B cell (primary cell): ENCODE measurements at regions not wholly inside any gene's neighbourhood (a gene's known extent, or its start where the extent isn't known, plus 50 kb on each side); places are given as distances from the start of the nearest gene placed in this dataset.

Source experiments
- ATAC-seq: fragments of 200-7000 bp; cut with Tn5 transposase; one replicate; pipeline ENCODE4 v1.10.0; 2021; ENCODE audit warnings: low read depth, mild to moderate bottlenecking, moderate number of reproducible peaks, moderate library complexity
- CTCF ChIA-PET: fragments of 350-600 bp; sonication (Branson Sonifier 250); formaldehyde crosslinking; loops from one replicate; lab custom pipeline; 2021; ENCODE audit warnings: antibody characterized with exemption, inconsistent platforms; lab: Charles Lee
- POLR2A ChIA-PET: fragments of 350-600 bp; sonication (Branson Sonifier 250); formaldehyde crosslinking; loops from one replicate; lab custom pipeline; 2021; ENCODE audit warnings: antibody characterized with exemption; lab: Charles Lee
- DNase-seq: peaks from one replicate; pipeline ENCODE4 v3.0.0; 2013
- H2AFZ ChIP-seq: 2 replicates; pipeline ENCODE4 v1.6.1; 2012; ENCODE audit warnings: mild to moderate bottlenecking, low read depth, low read length; ENCODE audit not compliant: insufficient read depth, poor library complexity, severe bottlenecking
- H3K27ac ChIP-seq, 2 donors: 1 replicate in 1 of 2; 2 replicates in 1 of 2; pipeline ENCODE4 v1.5.1; 2012 to 2013; ENCODE audit warnings: low read length in 2 of 2, mild to moderate bottlenecking in 2 of 2, moderate library complexity in 1 of 2
- H3K27me3 ChIP-seq, 4 experiments: fragments of 200-600 bp in 1 of 4; sonication (generic) in 1 of 4; replicated peaks in 1 of 4; 1 replicate in 2 of 4; 2 replicates in 2 of 4; pipeline versions ENCODE4 v1.6.1 to v1.7.0; 2013 to 2016; ENCODE audit warnings: low read length in 3 of 4, mild to moderate bottlenecking in 2 of 4, mixed read lengths in 1 of 4, moderate library complexity in 1 of 4; ENCODE audit not compliant: insufficient read depth in 4 of 4, control insufficient read depth in 3 of 4; ENCODE audit errors: control extremely low read depth in 1 of 4
- H3K36me3 ChIP-seq, 2 experiments: replicated peaks in 1 of 2; 1 replicate in 1 of 2; 2 replicates in 1 of 2; pipeline versions ENCODE4 v1.6.1 to v1.7.1; 2013; ENCODE audit warnings: low read length in 1 of 2; ENCODE audit not compliant: insufficient read depth in 2 of 2, control insufficient read depth in 1 of 2; ENCODE audit errors: control extremely low read depth in 1 of 2, extremely low read depth in 1 of 2
- H3K4me1 ChIP-seq, 2 donors: fragments of 200-600 bp in 1 of 2; sonication (generic) in 1 of 2; 1 replicate in 1 of 2; 2 replicates in 1 of 2; pipeline versions ENCODE4 v1.5.1 to v1.6.1; 2013 to 2017; ENCODE audit warnings: low read length in 2 of 2; ENCODE audit not compliant: control insufficient read depth in 2 of 2, insufficient read depth in 2 of 2
- H3K4me2 ChIP-seq: replicated peaks from 2 replicates; pipeline ENCODE3; 2012; ENCODE audit warnings: mild to moderate bottlenecking, low read depth, low read length; ENCODE audit not compliant: poor library complexity, severe bottlenecking
- H3K4me3 ChIP-seq, 5 experiments: fragments of 200-600 bp in 1 of 5; sonication (generic) in 1 of 5; 1 replicate in 3 of 5; 2 replicates in 2 of 5; pipeline versions ENCODE4 v1.5.1 to v1.7.0; 2011 to 2016; ENCODE audit warnings: low read length in 4 of 5, mild to moderate bottlenecking in 4 of 5, low read depth in 2 of 5, control low read depth in 1 of 5, moderate library complexity in 1 of 5; ENCODE audit not compliant: insufficient read depth in 1 of 5; ENCODE audit errors: control extremely low read depth in 1 of 5, extremely low read depth in 1 of 5
- H3K79me2 ChIP-seq: fragments of 200-600 bp; sonication (generic); one replicate; pipeline ENCODE4 v1.6.0; 2016; ENCODE audit warnings: low read length; ENCODE audit not compliant: control insufficient read depth, insufficient read depth
- H3K9ac ChIP-seq: fragments of 200-600 bp; sonication (generic); 2 replicates; pipeline ENCODE4 v1.6.1; 2017; ENCODE audit warnings: mild to moderate bottlenecking, low read length, moderate library complexity
- H3K9me3 ChIP-seq, 3 donors: one replicate each; pipeline versions ENCODE4 v1.6.1 to v1.7.1; 2013; ENCODE audit warnings: low read length in 2 of 3; ENCODE audit not compliant: control insufficient read depth in 2 of 3, insufficient read depth in 1 of 3; ENCODE audit errors: control extremely low read depth in 1 of 3
- H4K20me1 ChIP-seq: 2 replicates; pipeline ENCODE4 v1.6.0; 2012; ENCODE audit warnings: mild to moderate bottlenecking, low read length; ENCODE audit not compliant: insufficient read depth, control insufficient read depth, poor library complexity, severe bottlenecking
- H3K27ac Mint-ChIP-seq: one replicate; pipeline ENCODE4 v1.8.0; 2021; ENCODE audit warnings: mixed read lengths
- H3K27me3 Mint-ChIP-seq: one replicate; pipeline ENCODE4 v1.8.0; 2021; ENCODE audit warnings: mixed read lengths
- H3K4me1 Mint-ChIP-seq: one replicate; pipeline ENCODE4 v1.8.0; 2021; ENCODE audit warnings: mixed read lengths
- H3K4me3 Mint-ChIP-seq: one replicate; pipeline ENCODE4 v1.8.0; 2021; ENCODE audit warnings: mixed read lengths
- H3K9me3 Mint-ChIP-seq: one replicate; pipeline ENCODE4 v1.8.0; 2022; ENCODE audit warnings: mixed read lengths; ENCODE audit not compliant: insufficient read depth
- CTCF ChIP-seq: fragments of 200-600 bp; IDR thresholded peaks from one replicate; pipeline ENCODE4 v1.8.0; 2022; ENCODE audit warnings: antibody characterized with exemption, mild to moderate bottlenecking
- EZH2 ChIP-seq: IDR thresholded peaks from 2 replicates; pipeline ENCODE4 v1.6.1; 2012; ENCODE audit warnings: borderline replicate concordance, low read depth, mild to moderate bottlenecking, moderate library complexity, low read length; ENCODE audit not compliant: insufficient read depth, poor library complexity, severe bottlenecking
- WGBS: methylation state at CpG from one replicate; pipeline ENCODE4 v1.1.5; 2013; ENCODE audit warnings: missing lambda C conversion rate; ENCODE audit not compliant: insufficient coverage; 5-methylcytosine and 5-hydroxymethylcytosine counted together
- intact Hi-C: fragments of 100-400 bp; cut with micrococcal nuclease; formaldehyde crosslinking; loops from one replicate; pipeline ENCODE4 v1.10.0; 2022

GRCh38 chr2:175441181-175441761, 259.8 kb upstream of the ATP5MC3 start:
- no peaks in the 10 kb centered on the region for H3K4me1 ChIP-seq
- H3K9ac ChIP-seq, result no peak overlapping the region
- TF ChIP-seq CTCF (no peak), EZH2 (no peak)

DNA sequence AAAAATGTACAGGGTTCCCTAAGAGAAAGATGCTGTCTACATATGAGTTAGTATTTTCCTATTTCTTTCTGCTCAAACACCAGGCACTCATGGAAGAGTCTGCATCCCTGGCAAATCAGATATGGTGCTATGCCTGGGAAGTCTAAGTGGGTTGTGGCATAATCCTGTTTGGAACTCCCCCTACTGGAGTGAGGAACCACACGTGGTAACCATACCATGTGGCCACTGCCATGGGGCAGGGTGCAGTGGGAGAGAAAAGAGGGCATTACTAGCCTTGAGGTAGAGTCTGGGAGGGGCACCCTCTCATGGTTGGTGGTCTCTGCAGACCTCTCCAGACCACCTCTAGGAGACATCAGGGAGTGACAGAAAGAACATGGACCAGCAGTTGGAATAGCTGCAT, 257.9 kb upstream of the ATP5MC3 start:
- no peak for DNase-seq
- intact Hi-C loops, result no loop called here
- WGBS, result no CpG with 5 or more reads among the region's 1 CpG
- no peaks in the 10 kb centered on the region for H3K27me3 ChIP-seq
- H3K27ac ChIP-seq, result no peak overlapping the region
- H3K4me1 ChIP-seq, result no peaks in the 10 kb centered on the region
- Mint-ChIP-seq H3K9me3 (no peaks in the 10 kb centered on the region), H3K4me1 (no peaks in the 10 kb centered on the region), H3K27ac (no peak overlapping the region), H3K27me3 (peaks cover 3% of the 10 kb centered on the region), H3K4me3 (no peak overlapping the region)
- no peak overlapping the region for H3K9ac ChIP-seq
- TF ChIP-seq EZH2 (no peak), CTCF (no peak)
- H3K36me3 ChIP-seq, result no peaks in the 10 kb centered on the region
- no peaks in the 10 kb centered on the region for H4K20me1 ChIP-seq
- POLR2A ChIA-PET, result no interaction called here
- H3K4me3 ChIP-seq, result no peak overlapping the region
- no peak overlapping the region for H3K4me2 ChIP-seq
- ATAC-seq, result no peak
- H3K9me3 ChIP-seq, result no peaks in the 10 kb centered on the region
- no peaks in the 10 kb centered on the region for H3K79me2 ChIP-seq
- CTCF ChIA-PET, result no interaction called here
- H2AFZ ChIP-seq, result no peak overlapping the region

More at GRCh38 chr2:175441181-175441761, 259.8 kb upstream of the ATP5MC3 start:
- H3K4me3 ChIP-seq, result no peak overlapping the region
- no peaks in the 10 kb centered on the region for H3K9me3 ChIP-seq
- no peaks in the 10 kb centered on the region for H3K79me2 ChIP-seq
- 84% methylated on average over 2 of the region's 5 CpGs for WGBS
- H3K27me3 Mint-ChIP-seq, result peaks cover 3% of the 10 kb centered on the region
- no peak overlapping the region for H3K27ac Mint-ChIP-seq
- no peak overlapping the region for H3K4me3 Mint-ChIP-seq
- no peaks in the 10 kb centered on the region for H3K9me3 Mint-ChIP-seq
- H3K36me3 ChIP-seq, result no peaks in the 10 kb centered on the region
- no peaks in the 10 kb centered on the region for H3K27me3 ChIP-seq
- H2AFZ ChIP-seq, result no peak overlapping the region
- POLR2A ChIA-PET, result no interaction called here
- intact Hi-C loops, result no loop called here
- H3K4me2 ChIP-seq, result no peak overlapping the region
- DNase-seq (no peak), ATAC-seq (no peak)
- no peaks in the 10 kb centered on the region for H4K20me1 ChIP-seq
- CTCF ChIA-PET, result no interaction called here
- no peaks in the 10 kb centered on the region for H3K4me1 Mint-ChIP-seq
- no peak overlapping the region for H3K27ac ChIP-seq
